ENCODE measurements at regions not wholly inside any gene's neighbourhood (a gene's known extent, or its start where the extent isn't known, plus 50 kb on each side); places are given as distances from the start of the nearest gene placed in this dataset.
A peak's percentile ranks its signal among the peaks of the same experiment; 100 is the strongest.
"Not testable (repeated sequence)": the region's sequence is repeated elsewhere in the genome, so short reads cannot be mapped to it uniquely, and the experiment has no call there.

DNA sequence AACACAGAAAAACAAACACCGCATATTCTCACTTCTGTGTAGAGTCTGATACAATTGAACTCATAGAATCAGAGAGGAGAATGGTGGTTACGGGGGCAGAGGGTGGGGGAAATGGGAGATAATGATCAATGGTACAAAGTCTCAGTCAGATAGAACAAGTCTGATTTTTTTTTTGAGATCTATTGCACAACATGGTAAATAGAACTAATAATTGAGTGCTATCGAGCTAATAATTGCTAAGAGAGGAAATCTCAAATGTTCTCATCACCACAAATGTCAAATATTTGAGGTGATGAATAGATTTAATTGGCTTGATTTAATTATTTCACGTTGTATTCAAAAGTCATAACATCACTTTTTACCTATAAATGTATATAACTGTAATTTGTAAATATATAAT, 121.0 kb upstream of the SPIN1 start:
- H3K4me3 ChIP-seq (ENCODE audit: low read depth, low read length), result no peak overlapping the region
- no peak for TF ChIP-seq CTCF (IDR thresholded peaks at IDR 0.05; ENCODE audit: control insufficient read depth, extremely low read depth, insufficient read depth)

GRCh38 chr9:88266416-88266815, 121.8 kb upstream of the SPIN1 start:
- no peak for DNase-seq (ENCODE audit: low read depth)
- TF ChIP-seq CTCF (IDR thresholded peaks at IDR 0.05; ENCODE audit: control insufficient read depth, extremely low read depth, insufficient read depth), result no peak
- H3K4me3 ChIP-seq (ENCODE audit: low read depth, low read length), result no peak overlapping the region

More for the DNA sequence above, 121.0 kb upstream of the SPIN1 start:
- no peak for DNase-seq (ENCODE audit: low read depth)

GRCh38 chr9:88259001-88259400, 120.7 kb upstream of the SPATA31C2 start:
- no peak for DNase-seq (ENCODE audit: low read depth)
- TF ChIP-seq CTCF (IDR thresholded peaks at IDR 0.05; ENCODE audit: control insufficient read depth, extremely low read depth, insufficient read depth), result no peak
- H3K4me3 ChIP-seq (ENCODE audit: low read depth, low read length), result no peak overlapping the region

DNA sequence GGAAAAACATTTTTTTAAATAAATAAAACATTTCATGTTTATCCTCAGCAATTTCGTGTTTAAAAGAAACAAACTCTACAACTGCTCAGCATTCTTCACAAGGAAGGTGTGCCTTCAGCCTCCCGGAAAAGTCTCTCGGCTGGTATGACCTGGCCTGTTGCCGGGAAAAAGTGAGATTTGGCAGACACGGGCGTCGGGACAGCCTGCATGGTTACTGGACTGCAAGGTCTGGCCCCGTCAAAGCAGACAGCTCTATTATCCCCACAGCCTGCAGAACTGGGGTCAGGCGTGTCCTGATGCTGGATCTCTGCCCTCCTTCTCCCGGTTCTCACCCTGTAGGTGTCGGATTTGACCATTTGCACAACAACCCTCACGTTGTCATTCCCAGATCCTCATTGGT, 120.3 kb upstream of the SPATA31C2 start:
- TF ChIP-seq CTCF (IDR thresholded peaks at IDR 0.05; ENCODE audit: control insufficient read depth, extremely low read depth, insufficient read depth), result no peak
- peak; percentile 51 for DNase-seq (ENCODE audit: low read depth)
- no peak overlapping the region for H3K4me3 ChIP-seq (ENCODE audit: low read depth, low read length)

GRCh38 chr9:88258024-88258423, 119.7 kb upstream of the SPATA31C2 start:
- H3K4me3 ChIP-seq (ENCODE audit: low read depth, low read length), result no peak overlapping the region
- no peak for DNase-seq (ENCODE audit: low read depth)
- no peak for TF ChIP-seq CTCF (IDR thresholded peaks at IDR 0.05; ENCODE audit: control insufficient read depth, extremely low read depth, insufficient read depth)

GRCh38 chr9:88256216-88256615, 117.9 kb upstream of the SPATA31C2 start:
- TF ChIP-seq CTCF (IDR thresholded peaks at IDR 0.05; ENCODE audit: control insufficient read depth, extremely low read depth, insufficient read depth), result no peak
- DNase-seq (ENCODE audit: low read depth), result no peak
- no peak overlapping the region for H3K4me3 ChIP-seq (ENCODE audit: low read depth, low read length)

DNA sequence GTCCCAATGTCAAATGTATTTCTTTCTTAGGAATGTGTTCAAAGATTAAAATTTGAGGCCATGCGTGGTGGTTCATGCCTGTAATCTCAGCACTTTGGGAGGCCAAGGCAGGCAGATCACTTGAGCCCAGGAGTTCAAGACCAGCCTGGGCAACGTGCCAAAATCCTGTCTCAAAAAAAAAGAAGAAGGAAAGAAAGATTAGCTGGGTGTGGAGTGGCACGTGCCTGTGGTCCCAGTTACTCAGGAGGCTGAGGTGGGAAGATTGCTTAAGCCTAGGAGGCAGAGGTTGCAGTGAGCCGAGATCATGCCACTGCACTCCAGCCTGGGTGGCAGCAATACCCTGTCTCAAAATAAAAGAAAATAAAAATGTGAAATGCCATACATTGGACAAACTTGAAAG, 117.5 kb upstream of the SPATA31C2 start:
- DNase-seq (ENCODE audit: low read depth); H3K4me3 ChIP-seq (ENCODE audit: low read depth, low read length): not testable (repeated sequence)

DNA sequence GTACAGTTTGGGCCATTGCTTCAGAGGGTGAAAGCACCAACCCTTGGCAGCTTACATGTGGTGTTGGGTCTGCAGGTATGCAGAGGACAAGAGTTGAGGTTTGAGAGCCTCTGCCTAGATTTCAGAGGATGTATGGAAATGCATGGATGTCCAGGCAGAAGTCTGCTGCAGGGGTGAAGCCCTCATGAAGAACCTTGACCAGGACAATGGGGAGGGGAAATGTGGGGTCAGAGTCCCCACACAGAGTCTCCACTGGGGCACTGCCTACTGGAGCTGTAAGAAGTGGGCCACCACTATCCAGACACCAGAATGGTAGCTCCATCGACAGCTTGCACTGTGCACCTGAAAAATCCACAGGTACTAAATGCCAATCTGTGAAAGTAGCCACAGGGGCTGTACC, 113.6 kb upstream of the SPATA31C2 start:
- no peak for DNase-seq (ENCODE audit: low read depth)
- H3K4me3 ChIP-seq (ENCODE audit: low read depth, low read length), result no peak overlapping the region
- no peak for TF ChIP-seq CTCF (IDR thresholded peaks at IDR 0.05; ENCODE audit: control insufficient read depth, extremely low read depth, insufficient read depth)

Data from LNCaP clone FGC (cell line).